HG02970 (cell line): ENCODE measurements at regions not wholly inside any gene's neighbourhood (a gene's known extent, or its start where the extent isn't known, plus 50 kb on each side); places are given as distances from the start of the nearest gene placed in this dataset.
"Not testable (repeated sequence)": the region's sequence is repeated elsewhere in the genome, so short reads cannot be mapped to it uniquely, and the experiment has no call there.

ENCODE experiments used
- ATAC-seq: cut with Tn5 transposase; IDR thresholded peaks from one replicate; pipeline ENCODE4 v1.9.1; 2021; ENCODE audit warnings: mild to moderate bottlenecking, moderate library complexity, moderate number of reproducible peaks; ENCODE audit not compliant: unreplicated experiment, low FRiP score

- no peak for ATAC-seq
Measured at GRCh38 chr4:27117453-27117852, 256.8 kb downstream of the STIM2 start.

GRCh38 chr4:27119239-27119638 is 258.6 kb downstream of the STIM2 start:
- ATAC-seq: no peak

GRCh38 chr4:27121830-27122229 is 261.2 kb downstream of the STIM2 start:
- ATAC-seq: no peak

- ATAC-seq: no peak
Measured at GRCh38 chr4:27123123-27123768, 262.6 kb downstream of the STIM2 start.

- no peak for ATAC-seq
Measured at GRCh38 chr4:27123769-27124124, 263.1 kb downstream of the STIM2 start.

GRCh38 chr4:27126895-27127294 is 266.3 kb downstream of the STIM2 start:
- not testable (repeated sequence) for ATAC-seq

GRCh38 chr4:27128443-27128842 is 267.8 kb downstream of the STIM2 start:
- ATAC-seq: no peak

- no peak for ATAC-seq
Measured at GRCh38 chr4:27129871-27130366, 269.3 kb downstream of the STIM2 start.

- ATAC-seq: no peak
Measured at GRCh38 chr4:27132497-27132896, 271.9 kb downstream of the STIM2 start.

GRCh38 chr4:27140486-27140885 is 279.8 kb downstream of the STIM2 start:
- no peak for ATAC-seq

GRCh38 chr4:27141530-27141929 is 280.9 kb downstream of the STIM2 start:
- ATAC-seq: no peak

GRCh38 chr4:27142841-27143240 is 282.2 kb downstream of the STIM2 start:
- ATAC-seq: no peak

GRCh38 chr4:27145597-27145996 is 285.0 kb downstream of the STIM2 start:
- ATAC-seq: no peak

GRCh38 chr4:27148211-27148895 is 287.7 kb downstream of the STIM2 start:
- no peak for ATAC-seq

GRCh38 chr4:27149541-27150212 is 289.0 kb downstream of the STIM2 start:
- no peak for ATAC-seq

GRCh38 chr4:27152703-27153102 is 292.1 kb downstream of the STIM2 start:
- ATAC-seq: no peak

- no peak for ATAC-seq
Measured at GRCh38 chr4:27154706-27155105, 294.1 kb downstream of the STIM2 start.

- no peak for ATAC-seq
Measured at GRCh38 chr4:27161191-27161590, 300.6 kb downstream of the STIM2 start.

- ATAC-seq: no peak
Measured at GRCh38 chr4:27168783-27169182, 308.1 kb downstream of the STIM2 start.

- no peak for ATAC-seq
Measured at GRCh38 chr4:27173280-27173679, 312.6 kb downstream of the STIM2 start.

GRCh38 chr4:27176400-27176799 is 315.8 kb downstream of the STIM2 start:
- ATAC-seq: no peak

- ATAC-seq: no peak
Measured at GRCh38 chr4:27176881-27177280, 316.2 kb downstream of the STIM2 start.
